H1 (cell line): ENCODE measurements at regions not wholly inside any gene's neighbourhood (a gene's known extent, or its start where the extent isn't known, plus 50 kb on each side); places are given as distances from the start of the nearest gene placed in this dataset.

Experiments used
- CTCF ChIA-PET: fragments of 300-600 bp; sonication (Branson Sonifier 250); formaldehyde crosslinking; loops from one replicate; lab custom pipeline; 2021; ENCODE audit not compliant: partially characterized antibody; lab: Charles Lee
- POLR2A ChIA-PET: fragments of 300-600 bp; sonication (Branson Sonifier 250); formaldehyde crosslinking; loops from one replicate; lab custom pipeline; 2021; ENCODE audit warnings: inconsistent platforms; ENCODE audit not compliant: partially characterized antibody; lab: Charles Lee
- DNase-seq, 2 experiments: peaks; one replicate each; pipeline versions ENCODE4 v3.0.0 to v3.0.0-alpha.2; 2010 to 2022; ENCODE audit warnings: low spot score in 2 of 2, low read depth in 1 of 2, mixed read lengths in 1 of 2
- FAIRE-seq: peaks from 2 replicates; lab custom pipeline; 2011; peaks lifted over from hg19 to GRCh38; lab: Jason Lieb, UNC
- H2AFZ ChIP-seq: 2 replicates; pipeline ENCODE4 v1.8.1; 2012; ENCODE audit warnings: low read length, inconsistent platforms
- H2AK5ac ChIP-seq: 2 replicates; pipeline ENCODE4 v1.6.1; 2013; ENCODE audit warnings: low read depth, low read length
- H2BK120ac ChIP-seq: replicated peaks from 2 replicates; pipeline ENCODE3; 2013; ENCODE audit warnings: low read depth, low read length, inconsistent platforms
- H2BK12ac ChIP-seq: 2 replicates; pipeline ENCODE4 v1.6.1; 2013; ENCODE audit warnings: low read depth, low read length
- H2BK15ac ChIP-seq: 2 replicates; pipeline ENCODE4 v1.6.1; 2013; ENCODE audit warnings: low read length
- H2BK20ac ChIP-seq: 2 replicates; pipeline ENCODE4 v1.6.1; 2013; ENCODE audit warnings: low read length
- H2BK5ac ChIP-seq: 2 replicates; pipeline ENCODE4 v1.6.1; 2013; ENCODE audit warnings: low read depth, low read length
- H3K14ac ChIP-seq: 2 replicates; pipeline ENCODE4 v1.6.1; 2013; ENCODE audit warnings: inconsistent platforms; ENCODE audit not compliant: insufficient read length
- H3K18ac ChIP-seq: 2 replicates; pipeline ENCODE4 v1.6.1; 2013; ENCODE audit warnings: low read length; ENCODE audit errors: extremely low read depth
- H3K23ac ChIP-seq: 2 replicates; pipeline ENCODE4 v1.6.1; 2013; ENCODE audit warnings: inconsistent platforms; ENCODE audit not compliant: insufficient read length
- H3K23me2 ChIP-seq: 2 replicates; pipeline ENCODE4 v1.6.1; 2013; ENCODE audit warnings: low read depth, low read length
- H3K27ac ChIP-seq: 2 replicates; pipeline ENCODE4 v1.6.1; 2011; ENCODE audit warnings: low read depth, low read length, inconsistent platforms
- H3K27me3 ChIP-seq, 4 experiments: replicated peaks in 1 of 4; 1 replicate in 1 of 4; 2 replicates in 3 of 4; pipeline versions ENCODE4 v1.6.1 to v1.8.1; 2011 to 2013; ENCODE audit warnings: low read length in 3 of 4, mild to moderate bottlenecking in 3 of 4, inconsistent platforms in 2 of 4, mixed read lengths in 2 of 4, moderate library complexity in 1 of 4; ENCODE audit not compliant: control insufficient read depth in 3 of 4, insufficient read depth in 3 of 4; ENCODE audit errors: extremely low read depth in 1 of 4
- H3K36me3 ChIP-seq, 4 experiments: 2 replicates each; pipeline versions ENCODE4 v1.6.1 to v1.8.1; 2011 to 2013; ENCODE audit warnings: mild to moderate bottlenecking in 4 of 4, low read length in 3 of 4, moderate library complexity in 2 of 4, control low read depth in 1 of 4, inconsistent platforms in 1 of 4; ENCODE audit not compliant: insufficient read depth in 4 of 4, control insufficient read depth in 2 of 4
- H3K4ac ChIP-seq: replicated peaks from 2 replicates; pipeline ENCODE3; 2013; ENCODE audit warnings: low read length, low read depth, mixed read lengths, inconsistent platforms; ENCODE audit not compliant: insufficient read length
- H3K4me1 ChIP-seq, 4 experiments: replicated peaks in 1 of 4; 1 replicate in 1 of 4; 2 replicates in 3 of 4; pipeline versions ENCODE4 v1.6.1 to v1.8.1; 2011 to 2013; ENCODE audit warnings: low read length in 3 of 4, inconsistent platforms in 2 of 4, mixed read lengths in 1 of 4; ENCODE audit not compliant: insufficient read depth in 4 of 4, control insufficient read depth in 3 of 4
- H3K4me2 ChIP-seq, 2 experiments: 2 replicates each; pipeline versions ENCODE4 v1.6.1 to v1.8.1; 2011 to 2013; ENCODE audit warnings: low read depth in 2 of 2, low read length in 2 of 2, control low read depth in 1 of 2, inconsistent platforms in 1 of 2, mild to moderate bottlenecking in 1 of 2; ENCODE audit not compliant: insufficient read depth in 1 of 2
- H3K4me3 ChIP-seq, 4 experiments: fragments of 200-600, 300-600 bp in 1 of 4; sonication (generic), shearing (Covaris generic), sonication (Bioruptor Twin) in 1 of 4; 2 replicates each; pipeline versions ENCODE4 v1.5.1 to v1.8.1; 2011 to 2016; ENCODE audit warnings: low read length in 4 of 4, low read depth in 3 of 4, control low read depth in 2 of 4, inconsistent platforms in 2 of 4, mild to moderate bottlenecking in 2 of 4, mixed read lengths in 1 of 4, moderate library complexity in 1 of 4; ENCODE audit not compliant: insufficient read depth in 2 of 4; ENCODE audit errors: extremely low read depth in 1 of 4
- H3K56ac ChIP-seq: replicated peaks from 2 replicates; pipeline ENCODE3; 2013; ENCODE audit warnings: low read depth, mild to moderate bottlenecking, mixed read lengths, low read length, inconsistent platforms; ENCODE audit not compliant: insufficient read length
- H3K79me1 ChIP-seq: 2 replicates; pipeline ENCODE4 v1.6.1; 2013; ENCODE audit warnings: low read depth, low read length, control low read depth
- H3K79me2 ChIP-seq, 2 experiments: 2 replicates each; pipeline versions ENCODE4 v1.6.1 to v1.8.1; 2012 to 2013; ENCODE audit warnings: low read length in 2 of 2, mild to moderate bottlenecking in 2 of 2, inconsistent platforms in 1 of 2; ENCODE audit not compliant: insufficient read depth in 2 of 2, control insufficient read depth in 1 of 2
- H3K9ac ChIP-seq, 4 experiments: replicated peaks in 1 of 4; 1 replicate in 1 of 4; 2 replicates in 3 of 4; pipeline versions ENCODE4 v1.6.1 to v1.8.1; 2011 to 2013; ENCODE audit warnings: low read depth in 3 of 4, low read length in 3 of 4, control low read depth in 2 of 4, mild to moderate bottlenecking in 2 of 4, moderate library complexity in 2 of 4, inconsistent platforms in 1 of 4; ENCODE audit errors: extremely low read depth in 1 of 4
- H3K9me3 ChIP-seq, 2 experiments: 2 replicates each; pipeline versions ENCODE4 v1.6.1 to v1.8.1; 2012 to 2013; ENCODE audit warnings: mild to moderate bottlenecking in 2 of 2, moderate library complexity in 2 of 2, control low read depth in 1 of 2, inconsistent platforms in 1 of 2, low read depth in 1 of 2, low read length in 1 of 2, mixed read lengths in 1 of 2; ENCODE audit not compliant: insufficient read depth in 2 of 2
- H4K20me1 ChIP-seq, 2 experiments: replicated peaks in 1 of 2; 2 replicates each; pipeline versions ENCODE3 to v1.8.1; 2011 to 2013; ENCODE audit warnings: inconsistent platforms in 2 of 2, low read length in 2 of 2, mild to moderate bottlenecking in 1 of 2; ENCODE audit not compliant: insufficient read depth in 2 of 2, control insufficient read depth in 1 of 2
- H4K5ac ChIP-seq: 2 replicates; pipeline ENCODE4 v1.6.1; 2013; ENCODE audit warnings: low read length, low read depth, mixed read lengths, inconsistent platforms; ENCODE audit not compliant: insufficient read length
- H4K8ac ChIP-seq: 2 replicates; pipeline ENCODE4 v1.8.0; 2013; ENCODE audit warnings: mild to moderate bottlenecking, moderate library complexity, low read length, inconsistent platforms; ENCODE audit not compliant: insufficient read depth; ENCODE audit errors: extremely low read depth
- H4K91ac ChIP-seq: replicated peaks from 2 replicates; pipeline ENCODE3; 2013; ENCODE audit warnings: low read length, mixed read lengths, inconsistent platforms; ENCODE audit not compliant: insufficient read length
- GABPA ChIP-seq: IDR thresholded peaks from 2 replicates; pipeline ENCODE4 v1.6.1; 2011; ENCODE audit warnings: mild to moderate bottlenecking, low read length, moderate library complexity, borderline replicate concordance; ENCODE audit not compliant: insufficient read depth
- HDAC2 ChIP-seq, 2 experiments: fragments of 300-600 bp in 1 of 2; sonication (generic) in 1 of 2; IDR thresholded peaks; 2 replicates each; pipeline ENCODE4 v1.6.1; 2011 to 2012; ENCODE audit warnings: low read depth in 2 of 2, low read length in 2 of 2, mild to moderate bottlenecking in 2 of 2, moderate library complexity in 2 of 2, borderline replicate concordance in 1 of 2, inconsistent platforms in 1 of 2
- KDM5A ChIP-seq: fragments of 200-600 bp; IDR thresholded peaks from 2 replicates; pipeline ENCODE4 v1.7.1; 2012; ENCODE audit warnings: mild to moderate bottlenecking, low read length, inconsistent platforms, mixed read lengths
- POU5F1 ChIP-seq: IDR thresholded peaks from 2 replicates; pipeline ENCODE4 v1.6.1; 2011; ENCODE audit warnings: low read depth, mild to moderate bottlenecking, low read length, moderate library complexity
- SAP30 ChIP-seq: fragments of 300-600 bp; sonication (generic); IDR thresholded peaks from 2 replicates; pipeline ENCODE4 v1.7.1; 2012; ENCODE audit warnings: low read length, moderate library complexity, mild to moderate bottlenecking, inconsistent platforms; ENCODE audit not compliant: insufficient read depth, insufficient replicate concordance
- SP2 ChIP-seq: IDR thresholded peaks from 2 replicates; pipeline ENCODE4 v1.6.1; 2012; ENCODE audit warnings: mild to moderate bottlenecking, low read length, inconsistent platforms
- SRF ChIP-seq: IDR thresholded peaks from 2 replicates; pipeline ENCODE4 v1.6.1; 2011; ENCODE audit warnings: mild to moderate bottlenecking, low read depth, low read length, moderate library complexity
- TAF1 ChIP-seq: IDR thresholded peaks from 2 replicates; pipeline ENCODE4 v1.6.1; 2011; ENCODE audit warnings: mild to moderate bottlenecking, low read depth, low read length
- WGBS, 2 experiments: shearing (Covaris generic) in 1 of 2; methylation state at CpG; one replicate each; pipeline versions ENCODE4 v1.1.6 to v1.1.7; 2013 to 2015; ENCODE audit warnings: low lambda C conversion rate in 2 of 2, mixed read lengths in 2 of 2, inconsistent platforms in 1 of 2, low coverage in 1 of 2, missing lambda C conversion rate in 1 of 2; ENCODE audit not compliant: insufficient replicate concordance in 2 of 2, insufficient coverage in 1 of 2, insufficient read length in 1 of 2; ENCODE audit errors: extremely low coverage in 1 of 2, missing lambda C conversion rate in 1 of 2; 5-methylcytosine and 5-hydroxymethylcytosine counted together
- TF ChIP-seq, protein P1 (sequence below): IDR thresholded peaks from 2 replicates; pipeline ENCODE4 v1.6.1; 2012; ENCODE audit warnings: low read length, inconsistent platforms
- TF ChIP-seq, protein P2 (sequence below), 3 experiments: IDR thresholded peaks; 1 replicate in 2 of 3; 2 replicates in 1 of 3; pipeline versions ENCODE4 v1.5.1 to v1.6.1; 2011; ENCODE audit warnings: low read length in 3 of 3, mild to moderate bottlenecking in 3 of 3, inconsistent platforms in 2 of 3, low read depth in 1 of 3, moderate library complexity in 1 of 3; ENCODE audit not compliant: insufficient read depth in 1 of 3; ENCODE audit errors: control extremely low read depth in 1 of 3

GRCh38 chr9:107861075-107861474 lies 371.5 kb upstream of the KLF4 start:
- Histone ChIP-seq H2BK120ac (no peak overlapping the region), H3K23me2 (no peaks in the 10 kb centered on the region), H4K8ac (no peak overlapping the region), H3K14ac (no peak overlapping the region), H3K4me2 (no peak overlapping the region), H4K20me1 (no peaks in the 10 kb centered on the region), H2BK12ac (no peak overlapping the region), H3K36me3 (no peaks in the 10 kb centered on the region), H2BK15ac (no peak overlapping the region), H2BK5ac (no peak overlapping the region), H3K4me1 (no peaks in the 10 kb centered on the region), H3K4ac (no peak overlapping the region), H3K9ac (no peak overlapping the region), H3K23ac (no peak overlapping the region), H3K18ac (no peak overlapping the region), H3K79me2 (no peaks in the 10 kb centered on the region), H4K5ac (no peak overlapping the region), H3K27me3 (no peaks in the 10 kb centered on the region), H2BK20ac (no peak overlapping the region), H3K79me1 (no peaks in the 10 kb centered on the region), H4K91ac (no peak overlapping the region), H3K56ac (no peak overlapping the region), H3K4me3 (no peak overlapping the region), H3K9me3 (no peaks in the 10 kb centered on the region), H2AK5ac (no peak overlapping the region), H3K27ac (no peak overlapping the region), H2AFZ (no peak overlapping the region)
- no peak for FAIRE-seq
- WGBS, 2 experiments: 91% methylated on average over 3 of the region's 3 CpGs; no CpG with 5 or more reads in 1 of the 2 experiments
- no peak for DNase-seq
- ChIA-PET CTCF (interaction anchor here (0.5 to 3.4 kb wide), 22 partner anchors 9 to 904 kb away, joined by 3 to 21 read pairs (median 4); no protein-coding TSS in a partner anchor), POLR2A (no interaction called here)
- TF ChIP-seq KDM5A (no peak), POU5F1 (no peak), GABPA (no peak), SP2 (no peak), TAF1 (no peak), SAP30 (no peak), HDAC2 (IDR thresholded peaks at IDR 0.05; ENCODE audit: borderline replicate concordance in 1 of 2, low read depth in 2 of 2, low read length in 2 of 2) (no peak), SRF (no peak)
- TF ChIP-seq, protein P1, sequence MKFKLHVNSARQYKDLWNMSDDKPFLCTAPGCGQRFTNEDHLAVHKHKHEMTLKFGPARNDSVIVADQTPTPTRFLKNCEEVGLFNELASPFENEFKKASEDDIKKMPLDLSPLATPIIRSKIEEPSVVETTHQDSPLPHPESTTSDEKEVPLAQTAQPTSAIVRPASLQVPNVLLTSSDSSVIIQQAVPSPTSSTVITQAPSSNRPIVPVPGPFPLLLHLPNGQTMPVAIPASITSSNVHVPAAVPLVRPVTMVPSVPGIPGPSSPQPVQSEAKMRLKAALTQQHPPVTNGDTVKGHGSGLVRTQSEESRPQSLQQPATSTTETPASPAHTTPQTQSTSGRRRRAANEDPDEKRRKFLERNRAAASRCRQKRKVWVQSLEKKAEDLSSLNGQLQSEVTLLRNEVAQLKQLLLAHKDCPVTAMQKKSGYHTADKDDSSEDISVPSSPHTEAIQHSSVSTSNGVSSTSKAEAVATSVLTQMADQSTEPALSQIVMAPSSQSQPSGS: no peak
- TF ChIP-seq, protein P2, sequence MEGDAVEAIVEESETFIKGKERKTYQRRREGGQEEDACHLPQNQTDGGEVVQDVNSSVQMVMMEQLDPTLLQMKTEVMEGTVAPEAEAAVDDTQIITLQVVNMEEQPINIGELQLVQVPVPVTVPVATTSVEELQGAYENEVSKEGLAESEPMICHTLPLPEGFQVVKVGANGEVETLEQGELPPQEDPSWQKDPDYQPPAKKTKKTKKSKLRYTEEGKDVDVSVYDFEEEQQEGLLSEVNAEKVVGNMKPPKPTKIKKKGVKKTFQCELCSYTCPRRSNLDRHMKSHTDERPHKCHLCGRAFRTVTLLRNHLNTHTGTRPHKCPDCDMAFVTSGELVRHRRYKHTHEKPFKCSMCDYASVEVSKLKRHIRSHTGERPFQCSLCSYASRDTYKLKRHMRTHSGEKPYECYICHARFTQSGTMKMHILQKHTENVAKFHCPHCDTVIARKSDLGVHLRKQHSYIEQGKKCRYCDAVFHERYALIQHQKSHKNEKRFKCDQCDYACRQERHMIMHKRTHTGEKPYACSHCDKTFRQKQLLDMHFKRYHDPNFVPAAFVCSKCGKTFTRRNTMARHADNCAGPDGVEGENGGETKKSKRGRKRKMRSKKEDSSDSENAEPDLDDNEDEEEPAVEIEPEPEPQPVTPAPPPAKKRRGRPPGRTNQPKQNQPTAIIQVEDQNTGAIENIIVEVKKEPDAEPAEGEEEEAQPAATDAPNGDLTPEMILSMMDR (IDR thresholded peaks at IDR 0.05; ENCODE audit: control extremely low read depth in 1 of 3, insufficient read depth in 1 of 3, low read depth in 1 of 3, low read length in 3 of 3): peak in 2 of 3 experiments; percentile 34 to 35; a peak in 2 of 4 replicates
